Liver (tissue), 8 donors: ENCODE measurements at regions not wholly inside any gene's neighbourhood (a gene's known extent, or its start where the extent isn't known, plus 50 kb on each side); places are given as distances from the start of the nearest gene placed in this dataset.

Source experiments
- DNase-seq: peaks from one replicate; pipeline ENCODE4 v3.0.0-alpha.2; 2017; ENCODE audit warnings: low spot score
- H3K27ac ChIP-seq, 2 donors: one replicate each; pipeline ENCODE4 v1.7.0; 2013; ENCODE audit warnings: inconsistent platforms in 2 of 2, low read length in 2 of 2, control low read depth in 1 of 2, low read depth in 1 of 2, mild to moderate bottlenecking in 1 of 2
- H3K27me3 ChIP-seq, 4 donors: one replicate each; pipeline versions ENCODE4 v1.6.1 to v1.7.0; 2013; ENCODE audit warnings: low read length in 3 of 4, inconsistent platforms in 1 of 4, mild to moderate bottlenecking in 1 of 4, moderate library complexity in 1 of 4; ENCODE audit not compliant: control insufficient read depth in 4 of 4, insufficient read depth in 4 of 4
- H3K36me3 ChIP-seq, 4 donors: one replicate each; pipeline versions ENCODE4 v1.6.1 to v1.7.0; 2013; ENCODE audit warnings: low read length in 3 of 4, mild to moderate bottlenecking in 3 of 4, low read depth in 1 of 4, moderate library complexity in 1 of 4; ENCODE audit not compliant: control insufficient read depth in 4 of 4, insufficient read depth in 3 of 4
- H3K4me1 ChIP-seq, 4 donors: one replicate each; pipeline versions ENCODE4 v1.6.1 to v1.7.0; 2013; ENCODE audit warnings: low read length in 3 of 4, mild to moderate bottlenecking in 3 of 4, moderate library complexity in 1 of 4; ENCODE audit not compliant: control insufficient read depth in 4 of 4, insufficient read depth in 4 of 4
- H3K4me3 ChIP-seq, 3 donors: one replicate each; pipeline versions ENCODE4 v1.6.1 to v1.7.0; 2013; ENCODE audit warnings: low read length in 3 of 3, control low read depth in 1 of 3, low read depth in 1 of 3, mild to moderate bottlenecking in 1 of 3
- H3K9ac ChIP-seq, 2 donors: one replicate each; pipeline ENCODE4 v1.7.0; 2013; ENCODE audit warnings: low read length in 2 of 2, mild to moderate bottlenecking in 2 of 2, moderate library complexity in 2 of 2, control low read depth in 1 of 2, low read depth in 1 of 2
- H3K9me3 ChIP-seq, 4 donors: one replicate each; pipeline versions ENCODE4 v1.6.1 to v1.7.0; 2013; ENCODE audit warnings: low read length in 3 of 4; ENCODE audit not compliant: control insufficient read depth in 4 of 4
- ATF3 ChIP-seq: IDR thresholded peaks from 2 replicates; pipeline ENCODE4 v1.6.1; 2016; ENCODE audit warnings: antibody characterized with exemption
- CTCF ChIP-seq: fragments of 150-350 bp; IDR thresholded peaks from 2 replicates; pipeline ENCODE4 v1.5.1; 2017; ENCODE audit warnings: improper control_type of control experiment, low read depth, low read length; ENCODE audit not compliant: missing input control
- EGR1 ChIP-seq, 2 donors: IDR thresholded peaks; 2 replicates each; pipeline ENCODE4 v1.6.1; 2016 to 2018; ENCODE audit warnings: antibody characterized with exemption in 2 of 2, low read depth in 2 of 2
- FOXA1 ChIP-seq: IDR thresholded peaks from 2 replicates; pipeline ENCODE4 v1.6.1; 2016; ENCODE audit warnings: antibody characterized with exemption
- FOXA2 ChIP-seq: IDR thresholded peaks from 2 replicates; pipeline ENCODE4 v1.6.1; 2016; ENCODE audit warnings: antibody characterized with exemption
- GABPA ChIP-seq, 2 donors: IDR thresholded peaks in 1 of 2; conservative IDR thresholded peaks in 1 of 2; 2 replicates each; pipeline ENCODE4 v1.6.1; 2016; ENCODE audit warnings: antibody characterized with exemption in 2 of 2, mild to moderate bottlenecking in 1 of 2, moderate library complexity in 1 of 2
- HNF4A ChIP-seq, 2 donors: conservative IDR thresholded peaks; 2 replicates each; pipeline ENCODE4 v1.6.1; 2016; ENCODE audit warnings: antibody characterized with exemption in 2 of 2, mild to moderate bottlenecking in 2 of 2
- HNF4G ChIP-seq: IDR thresholded peaks from 2 replicates; pipeline ENCODE4 v1.6.1; 2016; ENCODE audit warnings: antibody characterized with exemption
- JUND ChIP-seq, 2 donors: IDR thresholded peaks; 2 replicates each; pipeline ENCODE4 v1.6.1; 2016; ENCODE audit warnings: antibody characterized with exemption in 2 of 2
- NR2F2 ChIP-seq: IDR thresholded peaks from 2 replicates; pipeline ENCODE4 v1.6.1; 2016; ENCODE audit warnings: antibody characterized with exemption
- RAD21 ChIP-seq, 2 donors: IDR thresholded peaks; 2 replicates each; pipeline ENCODE4 v1.6.1; 2016; ENCODE audit warnings: antibody characterized with exemption in 2 of 2, mild to moderate bottlenecking in 2 of 2
- REST ChIP-seq: IDR thresholded peaks from 2 replicates; pipeline ENCODE4 v1.6.1; 2016; ENCODE audit warnings: antibody characterized with exemption, mild to moderate bottlenecking
- RXRA ChIP-seq, 2 donors: IDR thresholded peaks; 2 replicates each; pipeline ENCODE4 v1.6.1; 2017 to 2018; ENCODE audit warnings: antibody characterized with exemption in 2 of 2, mild to moderate bottlenecking in 1 of 2
- SP1 ChIP-seq: IDR thresholded peaks from 2 replicates; pipeline ENCODE4 v1.6.1; 2018; ENCODE audit warnings: antibody characterized with exemption, mild to moderate bottlenecking
- WGBS: extraction: QIAGEN DNeasy Blood & Tissue Kit; methylation state at CpG from one replicate; pipeline ENCODE4 v1.1.7; 2013; 5-methylcytosine and 5-hydroxymethylcytosine counted together
- donor health status: healthy.
- donor health status: healthy.
- donor health status: healthy.
- donor health status: healthy.
- donor health status: healthy.

GRCh38 chr7:124388751-124389150, 355.9 kb upstream of the TMEM229A start (continued):
- no peak for TF ChIP-seq REST
- TF ChIP-seq ATF3: no peak
- TF ChIP-seq RXRA (IDR thresholded peaks at IDR 0.05): no peak
- no peak for TF ChIP-seq JUND (IDR thresholded peaks at IDR 0.05)
- TF ChIP-seq SP1: no peak
- TF ChIP-seq HNF4A (conservative IDR thresholded peaks at IDR 0.05): no peak
- no peak for TF ChIP-seq FOXA1
- no peak for TF ChIP-seq FOXA2
- TF ChIP-seq EGR1 (IDR thresholded peaks at IDR 0.05; ENCODE audit: low read depth in 2 of 2): no peak

- WGBS: 89% methylated on average over 4 of the region's 4 CpGs
- Histone ChIP-seq H3K27me3 (no peaks in the 10 kb centered on the region), H3K27ac (no peak overlapping the region), H3K9ac (no peak overlapping the region), H3K4me3 (no peak overlapping the region), H3K9me3 (no peaks in the 10 kb centered on the region), H3K36me3 (no peaks in the 10 kb centered on the region), H3K4me1 (no peaks in the 10 kb centered on the region)
- no peak for DNase-seq
- no peak for TF ChIP-seq NR2F2
- no peak for TF ChIP-seq JUND (IDR thresholded peaks at IDR 0.05)
- TF ChIP-seq HNF4A (conservative IDR thresholded peaks at IDR 0.05): no peak
- TF ChIP-seq FOXA1: no peak
- no peak for TF ChIP-seq RXRA (IDR thresholded peaks at IDR 0.05)
- TF ChIP-seq RAD21 (IDR thresholded peaks at IDR 0.05): no peak
- TF ChIP-seq HNF4G: no peak
- no peak for TF ChIP-seq ATF3
- TF ChIP-seq CTCF: no peak
- TF ChIP-seq REST: no peak
- no peak for TF ChIP-seq FOXA2
- no peak for TF ChIP-seq GABPA (IDR thresholded peaks at IDR 0.05 in 1 of 2, conservative IDR thresholded peaks at IDR 0.05 in 1 of 2)
Measured at GRCh38 chr7:124387056-124387455, 354.2 kb upstream of the TMEM229A start.
